HG02981 (cell line): ENCODE measurements at regions not wholly inside any gene's neighbourhood (a gene's known extent, or its start where the extent isn't known, plus 50 kb on each side); places are given as distances from the start of the nearest gene placed in this dataset.

Experiments
- ATAC-seq: cut with Tn5 transposase; IDR thresholded peaks from one replicate; pipeline ENCODE4 v1.9.1; 2021; ENCODE audit warnings: mild to moderate bottlenecking, moderate library complexity; ENCODE audit not compliant: unreplicated experiment

GRCh38 chr17:69761767-69762321 is 313.2 kb upstream of the KCNJ16 start:
- no peak for ATAC-seq

GRCh38 chr17:69762359-69762758 is 312.7 kb upstream of the KCNJ16 start:
- ATAC-seq: no peak

GRCh38 chr17:69762766-69763165 is 312.3 kb upstream of the KCNJ16 start:
- no peak for ATAC-seq

GRCh38 chr17:69763503-69763902 is 311.5 kb upstream of the KCNJ16 start:
- ATAC-seq: no peak

GRCh38 chr17:69764146-69764545 is 310.9 kb upstream of the KCNJ16 start:
- ATAC-seq: no peak

GRCh38 chr17:69769050-69769449 is 306.0 kb upstream of the KCNJ16 start:
- no peak for ATAC-seq

- no peak for ATAC-seq
Measured at GRCh38 chr17:69773081-69773480, 301.9 kb upstream of the KCNJ16 start.

GRCh38 chr17:69779378-69780214 is 295.4 kb upstream of the KCNJ16 start:
- no peak for ATAC-seq

GRCh38 chr17:69783865-69784264 is 291.2 kb upstream of the KCNJ16 start:
- no peak for ATAC-seq

- no peak for ATAC-seq
Measured at GRCh38 chr17:69788957-69789356, 286.1 kb upstream of the KCNJ16 start.

GRCh38 chr17:69796078-69796477 is 278.9 kb upstream of the KCNJ16 start:
- no peak for ATAC-seq

GRCh38 chr17:69800870-69801269 is 274.2 kb upstream of the KCNJ16 start:
- ATAC-seq: no peak

- no peak for ATAC-seq
Measured at GRCh38 chr17:69801368-69801767, 273.7 kb upstream of the KCNJ16 start.

GRCh38 chr17:69802045-69802740 is 272.8 kb upstream of the KCNJ16 start:
- ATAC-seq: no peak

GRCh38 chr17:69809331-69809730 is 265.7 kb upstream of the KCNJ16 start:
- no peak for ATAC-seq

GRCh38 chr17:69810326-69810965 is 264.6 kb upstream of the KCNJ16 start:
- ATAC-seq: no peak

GRCh38 chr17:69812240-69812837 is 262.7 kb upstream of the KCNJ16 start:
- no peak for ATAC-seq

- ATAC-seq: no peak
Measured at GRCh38 chr17:69814031-69814430, 261.0 kb upstream of the KCNJ16 start.

- no peak for ATAC-seq
Measured at GRCh38 chr17:69815406-69815805, 259.6 kb upstream of the KCNJ16 start.

GRCh38 chr17:69818467-69818866 is 256.6 kb upstream of the KCNJ16 start:
- no peak for ATAC-seq
